HepG2 (cell line): ENCODE measurements at regions not wholly inside any gene's neighbourhood (a gene's known extent, or its start where the extent isn't known, plus 50 kb on each side); places are given as distances from the start of the nearest gene placed in this dataset.

ENCODE experiments used
- ATAC-seq: fragments of 200-7000 bp; cut with Tn5 transposase; 3 replicates; pipeline ENCODE4 v1.9.1; 2020; ENCODE audit warnings: mild to moderate bottlenecking, moderate library complexity
- BruUV-seq: library from RNA; stranded (reverse); fragments of 400-500 nt; replicated peaks from 2 replicates; lab custom pipeline; 2021; lab: Mats Ljungman, UMichigan
- CTCF ChIA-PET: fragments of 300-600 bp; formaldehyde crosslinking; extraction: SDS; loops from one replicate; lab custom pipeline; 2021; ENCODE audit warnings: low total read pairs, inconsistent platforms, low intra/inter-chr PET ratio; lab: Yijun Ruan, JAX
- POLR2A ChIA-PET: fragments of 350-600 bp; sonication (Branson Sonifier 250); formaldehyde crosslinking; loops from one replicate; lab custom pipeline; 2020; ENCODE audit warnings: antibody characterized with exemption, inconsistent platforms; lab: Yijun Ruan, JAX
- DNase-seq: peaks from one replicate; pipeline ENCODE4 v3.0.0-alpha.2; 2015; ENCODE audit warnings: low spot score
- FAIRE-seq: peaks from 3 replicates; lab custom pipeline; 2011; peaks lifted over from hg19 to GRCh38; lab: Jason Lieb, UNC
- H2AFZ ChIP-seq: one replicate; pipeline ENCODE4 v1.6.1; 2011; ENCODE audit warnings: low read length, inconsistent platforms
- H3K27ac ChIP-seq: fragments of 300-600 bp; 3 replicates; pipeline ENCODE4 v1.8.0; 2011; ENCODE audit warnings: mixed run types, mild to moderate bottlenecking, mixed read lengths, low read length, inconsistent platforms; ENCODE audit not compliant: insufficient read depth; ENCODE audit errors: extremely low read length
- H3K27me3 ChIP-seq, 2 experiments: fragments of 200-600 bp in 1 of 2; 2 replicates in 1 of 2; 3 replicates in 1 of 2; pipeline versions ENCODE4 v1.6.0 to v1.8.0; 2011; ENCODE audit warnings: low read length in 2 of 2, mild to moderate bottlenecking in 2 of 2, moderate library complexity in 2 of 2, inconsistent platforms in 1 of 2; ENCODE audit not compliant: insufficient read depth in 2 of 2, control insufficient read depth in 1 of 2
- H3K36me3 ChIP-seq, 2 experiments: fragments of 200-600 bp in 1 of 2; replicated peaks in 1 of 2; 2 replicates in 1 of 2; 3 replicates in 1 of 2; pipeline versions ENCODE4 v1.5.1 to v1.8.0; 2011; ENCODE audit warnings: low read length in 2 of 2, inconsistent platforms in 1 of 2; ENCODE audit not compliant: insufficient read depth in 2 of 2, control insufficient read depth in 1 of 2
- H3K4me1 ChIP-seq: 2 replicates; pipeline ENCODE4 v1.5.1; 2012; ENCODE audit warnings: low read length, inconsistent platforms; ENCODE audit not compliant: insufficient read depth
- H3K4me2 ChIP-seq: 2 replicates; pipeline ENCODE4 v1.6.0; 2011; ENCODE audit warnings: low read depth, low read length, inconsistent platforms
- H3K4me3 ChIP-seq, 3 experiments: fragments of 200-600 bp in 1 of 3; sonication (generic), shearing (Covaris generic) in 1 of 3; replicated peaks in 1 of 3; 2 replicates each; pipeline ENCODE4 v1.5.1; 2011 to 2016; ENCODE audit warnings: low read length in 3 of 3, inconsistent platforms in 2 of 3, low read depth in 2 of 3, mild to moderate bottlenecking in 2 of 3, control low read depth in 1 of 3, mixed read lengths in 1 of 3; ENCODE audit not compliant: insufficient read depth in 1 of 3
- H3K79me2 ChIP-seq: one replicate; pipeline ENCODE4 v1.6.1; 2011; ENCODE audit warnings: low read length, inconsistent platforms; ENCODE audit not compliant: insufficient read depth
- H3K9ac ChIP-seq: 2 replicates; pipeline ENCODE4 v1.6.0; 2011; ENCODE audit warnings: mild to moderate bottlenecking, low read depth, low read length, inconsistent platforms; ENCODE audit not compliant: insufficient read depth
- H3K9me3 ChIP-seq: 2 replicates; pipeline ENCODE4 v1.5.1; 2012; ENCODE audit warnings: mild to moderate bottlenecking, low read length
- H4K20me1 ChIP-seq: 2 replicates; pipeline ENCODE4 v1.6.0; 2011; ENCODE audit warnings: inconsistent platforms, mild to moderate bottlenecking, low read length, moderate library complexity; ENCODE audit not compliant: insufficient read depth
- ARID4A ChIP-seq: sonication (generic); formaldehyde crosslinking; IDR thresholded peaks from 2 replicates; pipeline ENCODE4 v1.5.0; 2020; ENCODE audit warnings: mild to moderate bottlenecking, missing genetic modification reagents, borderline replicate concordance
- BORCS8-MEF2B ChIP-seq: sonication (generic); formaldehyde crosslinking; IDR thresholded peaks from 2 replicates; pipeline ENCODE4 v1.8.0; 2022; ENCODE audit warnings: mild to moderate bottlenecking, missing genetic modification reagents
- CBX1 ChIP-seq: IDR thresholded peaks from one replicate; pipeline ENCODE4 v1.6.1; 2016; ENCODE audit warnings: antibody characterized with exemption, low read depth
- MBNL3 ChIP-seq: fragments of 250-450 bp; sonication (Bioruptor Pico); conservative IDR thresholded peaks from 2 replicates; pipeline ENCODE4 v1.8.0; 2022; ENCODE audit warnings: mild to moderate bottlenecking, inconsistent platforms
- RAD21 ChIP-seq: fragments of 450-650 bp; formaldehyde crosslinking; IDR thresholded peaks from 2 replicates; pipeline ENCODE4 v1.5.0; 2020; ENCODE audit warnings: mild to moderate bottlenecking
- ZBTB21 ChIP-seq: sonication (generic); formaldehyde crosslinking; IDR thresholded peaks from 2 replicates; pipeline ENCODE4 v1.4.0; 2020; ENCODE audit warnings: missing genetic modification reagents
- ZNF569 ChIP-seq: sonication (generic); formaldehyde crosslinking; IDR thresholded peaks from 2 replicates; pipeline ENCODE4 v1.5.0; 2020; ENCODE audit warnings: mild to moderate bottlenecking, missing genetic modification reagents, moderate library complexity, borderline replicate concordance
- ZNF674 ChIP-seq: sonication (generic); formaldehyde crosslinking; IDR thresholded peaks from 2 replicates; pipeline ENCODE4 v1.5.0; 2020; ENCODE audit warnings: low read depth, mild to moderate bottlenecking, missing genetic modification reagents
- ZNF891 ChIP-seq: sonication (generic); formaldehyde crosslinking; IDR thresholded peaks from 2 replicates; pipeline ENCODE4 v1.5.0; 2020; ENCODE audit warnings: mild to moderate bottlenecking, missing genetic modification reagents
- WGBS: methylation state at CpG from one replicate; pipeline ENCODE4 v1.1.6; 2017; ENCODE audit warnings: low lambda C conversion rate; 5-methylcytosine and 5-hydroxymethylcytosine counted together
- in situ Hi-C: cut with HindIII; loops from 2 replicates; pipeline ENCODE4 v1.10.0; 2017; ENCODE audit warnings: low pct_unique_long_range_greater_than_20kb; ENCODE audit not compliant: extremely low pct_ligation_motif_present
- intact Hi-C: fragments of 100-400 bp; cut with micrococcal nuclease; formaldehyde crosslinking; loops from one replicate; pipeline ENCODE4 v1.10.0; 2022; ENCODE audit not compliant: unreplicated experiment
- TF ChIP-seq, protein P1 (sequence below): fragments of 450-650 bp; IDR thresholded peaks from 2 replicates; pipeline ENCODE4 v1.6.1; 2016
- TF ChIP-seq, protein P2 (sequence below): sonication (generic); formaldehyde crosslinking; IDR thresholded peaks from 2 replicates; pipeline ENCODE4 v1.4.0; 2020; ENCODE audit warnings: missing genetic modification reagents, borderline replicate concordance

GRCh38 chr17:65349916-65350315 lies 211.5 kb downstream of the AXIN2 start:
- 0% methylated on average over 1 of the region's 1 CpG for WGBS
- ChIA-PET CTCF (no interaction called here), POLR2A (no interaction called here)
- Histone ChIP-seq H3K4me1 (no peaks in the 10 kb centered on the region; the same call in 1 of the 2 replicates), H2AFZ (no peak overlapping the region)
- TF ChIP-seq ZNF674, result no peak
- no peak for TF ChIP-seq ZNF569 (CRISPR knock-in tag)
- TF ChIP-seq, protein P1, sequence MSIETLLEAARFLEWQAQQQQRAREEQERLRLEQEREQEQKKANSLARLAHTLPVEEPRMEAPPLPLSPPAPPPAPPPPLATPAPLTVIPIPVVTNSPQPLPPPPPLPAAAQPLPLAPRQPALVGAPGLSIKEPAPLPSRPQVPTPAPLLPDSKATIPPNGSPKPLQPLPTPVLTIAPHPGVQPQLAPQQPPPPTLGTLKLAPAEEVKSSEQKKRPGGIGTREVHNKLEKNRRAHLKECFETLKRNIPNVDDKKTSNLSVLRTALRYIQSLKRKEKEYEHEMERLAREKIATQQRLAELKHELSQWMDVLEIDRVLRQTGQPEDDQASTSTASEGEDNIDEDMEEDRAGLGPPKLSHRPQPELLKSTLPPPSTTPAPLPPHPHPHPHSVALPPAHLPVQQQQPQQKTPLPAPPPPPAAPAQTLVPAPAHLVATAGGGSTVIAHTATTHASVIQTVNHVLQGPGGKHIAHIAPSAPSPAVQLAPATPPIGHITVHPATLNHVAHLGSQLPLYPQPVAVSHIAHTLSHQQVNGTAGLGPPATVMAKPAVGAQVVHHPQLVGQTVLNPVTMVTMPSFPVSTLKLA, result no peak
- no peak for TF ChIP-seq CBX1
- no peak for TF ChIP-seq MBNL3 (CRISPR knock-in tag)
- TF ChIP-seq ZNF891 (CRISPR knock-in tag), result no peak
- TF ChIP-seq, protein P2, sequence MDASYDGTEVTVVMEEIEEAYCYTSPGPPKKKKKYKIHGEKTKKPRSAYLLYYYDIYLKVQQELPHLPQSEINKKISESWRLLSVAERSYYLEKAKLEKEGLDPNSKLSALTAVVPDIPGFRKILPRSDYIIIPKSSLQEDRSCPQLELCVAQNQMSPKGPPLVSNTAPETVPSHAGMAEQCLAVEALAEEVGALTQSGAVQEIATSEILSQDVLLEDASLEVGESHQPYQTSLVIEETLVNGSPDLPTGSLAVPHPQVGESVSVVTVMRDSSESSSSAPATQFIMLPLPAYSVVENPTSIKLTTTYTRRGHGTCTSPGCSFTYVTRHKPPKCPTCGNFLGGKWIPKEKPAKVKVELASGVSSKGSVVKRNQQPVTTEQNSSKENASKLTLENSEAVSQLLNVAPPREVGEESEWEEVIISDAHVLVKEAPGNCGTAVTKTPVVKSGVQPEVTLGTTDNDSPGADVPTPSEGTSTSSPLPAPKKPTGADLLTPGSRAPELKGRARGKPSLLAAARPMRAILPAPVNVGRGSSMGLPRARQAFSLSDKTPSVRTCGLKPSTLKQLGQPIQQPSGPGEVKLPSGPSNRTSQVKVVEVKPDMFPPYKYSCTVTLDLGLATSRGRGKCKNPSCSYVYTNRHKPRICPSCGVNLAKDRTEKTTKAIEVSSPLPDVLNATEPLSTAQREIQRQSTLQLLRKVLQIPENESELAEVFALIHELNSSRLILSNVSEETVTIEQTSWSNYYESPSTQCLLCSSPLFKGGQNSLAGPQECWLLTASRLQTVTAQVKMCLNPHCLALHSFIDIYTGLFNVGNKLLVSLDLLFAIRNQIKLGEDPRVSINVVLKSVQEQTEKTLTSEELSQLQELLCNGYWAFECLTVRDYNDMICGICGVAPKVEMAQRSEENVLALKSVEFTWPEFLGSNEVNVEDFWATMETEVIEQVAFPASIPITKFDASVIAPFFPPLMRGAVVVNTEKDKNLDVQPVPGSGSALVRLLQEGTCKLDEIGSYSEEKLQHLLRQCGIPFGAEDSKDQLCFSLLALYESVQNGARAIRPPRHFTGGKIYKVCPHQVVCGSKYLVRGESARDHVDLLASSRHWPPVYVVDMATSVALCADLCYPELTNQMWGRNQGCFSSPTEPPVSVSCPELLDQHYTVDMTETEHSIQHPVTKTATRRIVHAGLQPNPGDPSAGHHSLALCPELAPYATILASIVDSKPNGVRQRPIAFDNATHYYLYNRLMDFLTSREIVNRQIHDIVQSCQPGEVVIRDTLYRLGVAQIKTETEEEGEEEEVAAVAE, result no peak
- no peak for TF ChIP-seq RAD21 (CRISPR knock-in tag)
- no peak for TF ChIP-seq ARID4A (CRISPR knock-in tag)
- TF ChIP-seq BORCS8-MEF2B, result no peak
- no peak for TF ChIP-seq ZBTB21 (CRISPR knock-in tag)
- TF ChIP-seq, all 625 proteins: peak for 0
- no peaks in the 10 kb centered on the region for H3K79me2 ChIP-seq
- no peak overlapping the region for H3K4me2 ChIP-seq
- H4K20me1 ChIP-seq, result no peaks in the 10 kb centered on the region
- DNase-seq (no peak), FAIRE-seq (no peak), ATAC-seq (no peak)
- H3K4me3 ChIP-seq, result no peak overlapping the region
- intact Hi-C loops, result no loop called here
- BruUV-seq, result no TSS peak
- in situ Hi-C loops, result no loop called here
- peaks cover 0 to 9% of the 10 kb centered on the region in 2 experiments; a peak in 1 of 5 replicates for H3K27me3 ChIP-seq
- no peaks in the 10 kb centered on the region for H3K36me3 ChIP-seq
- no peak overlapping the region for H3K9ac ChIP-seq
- H3K27ac ChIP-seq, result no peak overlapping the region
- no peaks in the 10 kb centered on the region for H3K9me3 ChIP-seq
